ENCODE measurements at regions not wholly inside any gene's neighbourhood (a gene's known extent, or its start where the extent isn't known, plus 50 kb on each side); places are given as distances from the start of the nearest gene placed in this dataset.

GRCh38 chrX:150225266-150225665 lies 137.9 kb upstream of the MAMLD1 start:
- TF ChIP-seq TAF1 (IDR thresholded peaks at IDR 0.05; ENCODE audit: low read depth, low read length) (no peak), POLR2A (IDR thresholded peaks at IDR 0.05; ENCODE audit: low read depth, low read length) (no peak), POLR2AphosphoS5 (IDR thresholded peaks at IDR 0.05; ENCODE audit: low read depth, low read length) (no peak), PAX5 (IDR thresholded peaks at IDR 0.05; ENCODE audit: insufficient read depth, low read length, severe bottlenecking) (no peak), SPI1 (IDR thresholded peaks at IDR 0.05; ENCODE audit: low read depth, low read length) (no peak), POU2F2 (IDR thresholded peaks at IDR 0.05; ENCODE audit: low read depth, low read length) (no peak)
